Ovary (tissue), 3 donors: ENCODE measurements at regions not wholly inside any gene's neighbourhood (a gene's known extent, or its start where the extent isn't known, plus 50 kb on each side); places are given as distances from the start of the nearest gene placed in this dataset.

Source experiments
- POLR2A ChIP-seq: fragments of 450-650 bp; IDR thresholded peaks from one replicate; pipeline ENCODE4 v1.6.1; 2017; ENCODE audit warnings: antibody characterized with exemption, mild to moderate bottlenecking, moderate library complexity
- TF ChIP-seq, protein P1 (sequence below), 3 donors: fragments of 450-650 bp in 2 of 3; fragments of 200-600 bp in 1 of 3; IDR thresholded peaks; one replicate each; pipeline versions ENCODE4 v1.5.1 to v1.8.0; 2016 to 2022; ENCODE audit warnings: antibody characterized with exemption in 3 of 3, mild to moderate bottlenecking in 1 of 3
- donor health status: DM: no; HTN: no; CAD: no.

DNA sequence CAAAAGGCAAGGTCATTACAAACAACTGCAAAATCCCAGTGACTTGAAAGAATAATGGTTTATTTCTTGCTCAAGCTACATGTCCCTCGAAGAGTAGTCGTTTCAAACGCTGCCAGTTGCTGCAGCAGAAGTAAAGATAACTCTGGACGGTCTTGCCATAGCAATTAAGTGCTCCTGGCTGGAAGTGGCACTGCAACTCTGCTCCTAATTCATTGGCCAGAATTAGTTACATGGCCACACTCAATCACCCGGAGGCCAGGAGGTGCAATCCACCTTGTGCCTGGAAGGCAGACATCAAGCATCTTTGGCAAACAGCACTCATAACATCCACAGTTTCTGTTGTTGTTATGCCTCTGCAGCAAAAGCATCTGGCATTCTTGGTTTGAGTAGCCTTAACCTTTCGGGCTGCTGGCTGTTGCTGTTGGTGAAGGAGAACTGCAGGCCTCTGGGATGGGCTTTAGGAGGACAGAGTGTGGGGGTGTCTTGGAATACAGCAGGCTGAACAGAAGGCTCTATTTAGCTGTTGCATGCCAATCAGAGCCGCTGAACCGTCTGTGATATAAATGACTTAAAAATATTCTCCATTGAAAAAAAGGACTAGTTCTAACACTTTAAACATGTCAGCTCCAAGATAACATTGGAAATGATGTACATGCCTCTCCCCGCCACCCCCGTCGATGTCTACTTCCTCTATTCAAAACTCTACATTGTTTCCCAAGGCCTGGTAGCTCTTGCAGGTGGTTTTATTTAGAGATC is 123.5 kb upstream of the DYRK2 start:
- TF ChIP-seq, protein P1, sequence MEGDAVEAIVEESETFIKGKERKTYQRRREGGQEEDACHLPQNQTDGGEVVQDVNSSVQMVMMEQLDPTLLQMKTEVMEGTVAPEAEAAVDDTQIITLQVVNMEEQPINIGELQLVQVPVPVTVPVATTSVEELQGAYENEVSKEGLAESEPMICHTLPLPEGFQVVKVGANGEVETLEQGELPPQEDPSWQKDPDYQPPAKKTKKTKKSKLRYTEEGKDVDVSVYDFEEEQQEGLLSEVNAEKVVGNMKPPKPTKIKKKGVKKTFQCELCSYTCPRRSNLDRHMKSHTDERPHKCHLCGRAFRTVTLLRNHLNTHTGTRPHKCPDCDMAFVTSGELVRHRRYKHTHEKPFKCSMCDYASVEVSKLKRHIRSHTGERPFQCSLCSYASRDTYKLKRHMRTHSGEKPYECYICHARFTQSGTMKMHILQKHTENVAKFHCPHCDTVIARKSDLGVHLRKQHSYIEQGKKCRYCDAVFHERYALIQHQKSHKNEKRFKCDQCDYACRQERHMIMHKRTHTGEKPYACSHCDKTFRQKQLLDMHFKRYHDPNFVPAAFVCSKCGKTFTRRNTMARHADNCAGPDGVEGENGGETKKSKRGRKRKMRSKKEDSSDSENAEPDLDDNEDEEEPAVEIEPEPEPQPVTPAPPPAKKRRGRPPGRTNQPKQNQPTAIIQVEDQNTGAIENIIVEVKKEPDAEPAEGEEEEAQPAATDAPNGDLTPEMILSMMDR (IDR thresholded peaks at IDR 0.05): no peak
- TF ChIP-seq POLR2A: no peak
